Nephron (organoid): ENCODE measurements at regions not wholly inside any gene's neighbourhood (a gene's known extent, or its start where the extent isn't known, plus 50 kb on each side); places are given as distances from the start of the nearest gene placed in this dataset.

Experiments
- H3K27ac Mint-ChIP-seq, 3 experiments: 2 replicates each; pipeline ENCODE4 v1.8.0; 2020; ENCODE audit warnings: mixed read lengths in 3 of 3, mild to moderate bottlenecking in 2 of 3, moderate library complexity in 1 of 3
- H3K27me3 Mint-ChIP-seq: 2 replicates; pipeline ENCODE4 v1.8.0; 2021; ENCODE audit warnings: low read depth, mild to moderate bottlenecking, moderate library complexity, mixed read lengths
- H3K36me3 Mint-ChIP-seq: 2 replicates; pipeline ENCODE4 v1.8.0; 2020; ENCODE audit warnings: low read depth, mixed read lengths
- H3K4me1 Mint-ChIP-seq: 2 replicates; pipeline ENCODE4 v1.8.0; 2020; ENCODE audit warnings: mixed read lengths
- H3K4me3 Mint-ChIP-seq, 3 experiments: 2 replicates each; pipeline ENCODE4 v1.8.0; 2020; ENCODE audit warnings: mild to moderate bottlenecking in 3 of 3, mixed read lengths in 3 of 3, moderate library complexity in 2 of 3
- H3K9me3 Mint-ChIP-seq: 2 replicates; pipeline ENCODE4 v1.8.0; 2020; ENCODE audit warnings: mixed read lengths
- CTCF ChIP-seq, 3 experiments: fragments of 200-600 bp; sonication (generic); IDR thresholded peaks; one replicate each; pipeline ENCODE4 v1.5.0; 2021; ENCODE audit warnings: antibody characterized with exemption in 3 of 3; ENCODE audit not compliant: unreplicated experiment in 3 of 3

DNA sequence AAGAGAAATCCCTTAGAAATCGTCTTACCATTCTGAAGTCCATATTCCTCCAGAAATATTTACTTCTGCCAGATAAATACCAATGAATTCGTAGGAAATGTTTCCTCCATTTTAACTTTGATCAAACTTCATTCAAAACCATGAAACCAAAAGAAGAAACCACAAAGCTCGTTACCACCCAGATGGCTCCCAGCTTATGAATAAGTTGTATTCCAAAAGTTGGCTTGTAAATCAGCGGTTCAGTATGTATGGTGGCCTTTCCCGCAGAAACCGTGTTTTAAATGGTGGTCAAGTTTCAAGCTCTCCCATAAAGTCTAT, 73.6 kb upstream of the RIPOR2 start:
- Mint-ChIP-seq H3K27me3 (no peaks in the 10 kb centered on the region), H3K9me3 (no peaks in the 10 kb centered on the region), H3K4me3 (no peak overlapping the region), H3K27ac (no peak overlapping the region), H3K36me3 (no peaks in the 10 kb centered on the region), H3K4me1 (peaks cover 29% of the 10 kb centered on the region)
- no peak for TF ChIP-seq CTCF (IDR thresholded peaks at IDR 0.05; ENCODE audit: unreplicated experiment in 3 of 3)

DNA sequence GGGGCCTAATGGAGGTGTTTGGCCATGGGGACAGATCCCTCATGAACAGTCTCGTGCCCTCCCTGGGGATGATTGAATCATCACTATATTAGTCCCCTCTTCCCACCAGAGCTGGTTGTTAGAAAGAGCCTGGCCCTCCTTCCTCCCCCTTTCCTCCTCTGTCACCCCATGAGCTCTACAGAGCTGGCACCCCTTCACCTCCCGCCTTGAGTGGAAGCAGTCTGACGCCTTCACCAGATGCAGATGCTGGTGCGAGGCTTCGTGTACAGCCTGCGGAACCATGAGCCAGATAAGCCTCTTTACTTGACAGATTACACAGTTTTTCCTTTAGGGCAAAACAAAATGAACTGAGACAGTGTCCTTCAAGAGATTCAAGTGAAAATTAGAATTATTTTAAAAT, 74.4 kb upstream of the RIPOR2 start:
- H3K27me3 Mint-ChIP-seq = no peaks in the 10 kb centered on the region
- no peaks in the 10 kb centered on the region for H3K9me3 Mint-ChIP-seq
- TF ChIP-seq CTCF (IDR thresholded peaks at IDR 0.05; ENCODE audit: unreplicated experiment in 3 of 3) = no peak
- peaks cover 24% of the 10 kb centered on the region for H3K4me1 Mint-ChIP-seq
- H3K27ac Mint-ChIP-seq = no peak overlapping the region
- H3K4me3 Mint-ChIP-seq = no peak overlapping the region
- no peaks in the 10 kb centered on the region for H3K36me3 Mint-ChIP-seq

DNA sequence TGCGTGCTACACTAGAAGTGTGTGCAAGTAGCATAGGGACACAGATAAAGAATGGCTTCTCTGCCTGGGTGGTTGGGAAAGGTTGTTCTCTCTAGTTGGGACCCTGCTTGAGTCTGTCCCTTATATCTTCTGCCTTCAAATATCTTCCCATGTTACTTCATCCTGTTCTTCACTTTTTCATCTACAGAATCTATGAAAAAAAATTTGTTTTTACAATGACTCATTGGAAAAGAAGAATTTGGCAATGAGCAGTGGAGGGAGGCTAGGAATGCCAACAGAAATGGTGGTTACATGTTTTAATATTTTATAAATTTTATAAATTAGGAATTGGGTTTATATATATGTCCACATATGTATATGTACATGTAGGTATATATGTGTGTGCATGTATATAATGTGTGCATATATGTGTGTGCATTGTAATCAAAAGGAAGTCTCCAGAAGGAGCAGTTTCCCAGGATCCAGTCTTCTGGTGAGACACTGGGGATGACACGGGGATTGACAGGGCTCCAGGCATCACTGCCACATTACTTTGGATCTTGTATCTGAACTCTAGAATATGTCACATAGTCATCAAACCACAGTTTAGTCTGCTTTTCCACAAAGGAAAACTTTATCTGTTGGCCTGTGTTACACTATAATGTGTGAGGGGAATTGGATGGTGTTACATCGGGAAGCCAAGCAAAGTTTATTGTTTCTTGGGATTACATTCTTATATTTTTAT, 75.3 kb upstream of the RIPOR2 start:
- H3K27ac Mint-ChIP-seq = no peak overlapping the region
- peaks cover 28% of the 10 kb centered on the region for H3K4me1 Mint-ChIP-seq
- no peak for TF ChIP-seq CTCF (IDR thresholded peaks at IDR 0.05; ENCODE audit: unreplicated experiment in 3 of 3)
- no peaks in the 10 kb centered on the region for H3K9me3 Mint-ChIP-seq
- H3K4me3 Mint-ChIP-seq = no peak overlapping the region
- no peaks in the 10 kb centered on the region for H3K36me3 Mint-ChIP-seq
- H3K27me3 Mint-ChIP-seq = no peaks in the 10 kb centered on the region

DNA sequence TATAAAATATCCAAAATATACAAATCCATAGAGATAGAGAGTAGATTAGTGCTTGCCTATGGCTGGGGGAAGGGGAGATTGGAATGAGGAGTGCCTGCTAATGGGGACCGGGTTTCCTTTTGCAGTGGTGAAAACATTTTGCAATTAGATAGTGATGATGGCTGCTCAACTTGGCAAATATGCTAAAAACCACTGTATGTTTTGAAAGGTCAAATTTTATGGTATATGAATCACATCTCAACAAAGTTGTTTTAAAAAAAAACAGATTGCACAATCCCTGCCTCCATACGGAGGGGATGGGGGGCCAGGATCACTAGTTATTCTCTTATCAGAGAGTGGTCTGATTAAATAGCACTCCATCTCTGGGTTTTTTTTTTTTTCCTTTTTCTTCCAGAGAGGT, 76.9 kb upstream of the RIPOR2 start:
- H3K27me3 Mint-ChIP-seq = no peaks in the 10 kb centered on the region
- H3K4me1 Mint-ChIP-seq = peaks cover 29% of the 10 kb centered on the region
- H3K4me3 Mint-ChIP-seq = no peak overlapping the region
- H3K36me3 Mint-ChIP-seq = no peaks in the 10 kb centered on the region
- no peak for TF ChIP-seq CTCF (IDR thresholded peaks at IDR 0.05; ENCODE audit: unreplicated experiment in 3 of 3)
- peak overlapping the region in 1 of 3 experiments; percentile 25 for H3K27ac Mint-ChIP-seq
- H3K9me3 Mint-ChIP-seq = no peaks in the 10 kb centered on the region

- TF ChIP-seq CTCF (IDR thresholded peaks at IDR 0.05; ENCODE audit: unreplicated experiment in 3 of 3) = no peak
- Mint-ChIP-seq H3K27ac (peak overlapping the region in 1 of 3 experiments; percentile 38), H3K4me1 (peaks cover 29% of the 10 kb centered on the region), H3K4me3 (no peak overlapping the region), H3K27me3 (no peaks in the 10 kb centered on the region), H3K36me3 (no peaks in the 10 kb centered on the region), H3K9me3 (no peaks in the 10 kb centered on the region)
These were observed 77.5 kb upstream of the RIPOR2 start for GRCh38 chr6:25013246-25013645.

DNA sequence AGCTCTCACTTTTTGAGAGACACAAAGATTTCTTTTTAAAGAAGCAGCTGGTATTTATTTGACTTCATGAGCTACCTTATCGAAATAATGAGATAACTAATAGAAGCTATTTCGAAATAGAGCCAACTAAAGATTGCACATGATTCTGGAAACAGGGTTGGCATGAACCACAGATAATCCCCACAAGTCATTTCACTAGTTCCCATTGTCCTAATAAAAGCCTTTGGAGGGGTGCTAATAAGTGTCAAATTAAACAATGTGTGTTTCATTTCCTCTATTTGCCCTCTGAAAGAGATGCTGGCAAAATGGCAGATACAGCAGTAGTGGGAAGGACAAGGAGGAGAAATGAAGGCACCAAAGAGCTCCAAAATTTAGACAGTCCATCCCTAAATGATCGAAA, 78.6 kb upstream of the RIPOR2 start:
- H3K36me3 Mint-ChIP-seq = no peaks in the 10 kb centered on the region
- no peak overlapping the region for H3K4me3 Mint-ChIP-seq
- peaks cover 29% of the 10 kb centered on the region for H3K4me1 Mint-ChIP-seq
- H3K27me3 Mint-ChIP-seq = no peaks in the 10 kb centered on the region
- no peaks in the 10 kb centered on the region for H3K9me3 Mint-ChIP-seq
- H3K27ac Mint-ChIP-seq = no peak overlapping the region
- TF ChIP-seq CTCF (IDR thresholded peaks at IDR 0.05; ENCODE audit: unreplicated experiment in 3 of 3) = no peak
